A549 (cell line): ENCODE measurements at regions not wholly inside any gene's neighbourhood (a gene's known extent, or its start where the extent isn't known, plus 50 kb on each side); places are given as distances from the start of the nearest gene placed in this dataset.

Experiments used
- MAFK ChIP-seq: fragments of 450-650 bp; IDR thresholded peaks from 2 replicates; pipeline ENCODE4 v1.6.1; 2014; ENCODE audit not compliant: partially characterized antibody
- ZSCAN20 ChIP-seq: fragments of 250-450 bp; sonication (Bioruptor Pico); IDR thresholded peaks from 2 replicates; pipeline ENCODE4 v1.8.0; 2022; ENCODE audit warnings: mild to moderate bottlenecking, moderate library complexity
- TF ChIP-seq, protein P1 (sequence below): fragments of >200 bp; sonication (Bioruptor Twin); formaldehyde crosslinking; IDR thresholded peaks from 3 replicates; pipeline ENCODE4 v1.5.1; 2016

DNA sequence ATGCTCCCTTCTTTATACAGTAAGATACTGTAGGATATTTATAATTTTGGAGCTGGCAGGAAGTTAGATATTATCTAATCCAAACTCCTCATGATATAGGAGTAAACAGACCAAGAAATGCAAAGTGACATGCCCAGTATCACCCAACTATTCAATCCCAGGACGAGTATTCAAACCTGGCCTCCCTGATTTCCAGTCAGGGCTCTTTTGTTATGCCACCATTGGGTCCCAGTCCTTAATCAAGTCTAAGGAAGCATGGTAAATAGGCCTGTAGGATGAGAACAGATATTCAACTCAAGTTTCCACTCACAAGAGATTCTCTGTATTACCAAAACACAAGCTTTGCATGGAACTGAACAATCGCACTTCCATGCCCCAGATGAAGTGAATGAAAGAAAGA is 484.0 kb upstream of the API5 start:
- TF ChIP-seq ZSCAN20 (CRISPR knock-in tag): no peak
- no peak for TF ChIP-seq MAFK
- TF ChIP-seq, protein P1, sequence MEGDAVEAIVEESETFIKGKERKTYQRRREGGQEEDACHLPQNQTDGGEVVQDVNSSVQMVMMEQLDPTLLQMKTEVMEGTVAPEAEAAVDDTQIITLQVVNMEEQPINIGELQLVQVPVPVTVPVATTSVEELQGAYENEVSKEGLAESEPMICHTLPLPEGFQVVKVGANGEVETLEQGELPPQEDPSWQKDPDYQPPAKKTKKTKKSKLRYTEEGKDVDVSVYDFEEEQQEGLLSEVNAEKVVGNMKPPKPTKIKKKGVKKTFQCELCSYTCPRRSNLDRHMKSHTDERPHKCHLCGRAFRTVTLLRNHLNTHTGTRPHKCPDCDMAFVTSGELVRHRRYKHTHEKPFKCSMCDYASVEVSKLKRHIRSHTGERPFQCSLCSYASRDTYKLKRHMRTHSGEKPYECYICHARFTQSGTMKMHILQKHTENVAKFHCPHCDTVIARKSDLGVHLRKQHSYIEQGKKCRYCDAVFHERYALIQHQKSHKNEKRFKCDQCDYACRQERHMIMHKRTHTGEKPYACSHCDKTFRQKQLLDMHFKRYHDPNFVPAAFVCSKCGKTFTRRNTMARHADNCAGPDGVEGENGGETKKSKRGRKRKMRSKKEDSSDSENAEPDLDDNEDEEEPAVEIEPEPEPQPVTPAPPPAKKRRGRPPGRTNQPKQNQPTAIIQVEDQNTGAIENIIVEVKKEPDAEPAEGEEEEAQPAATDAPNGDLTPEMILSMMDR: no peak
